Stomach (tissue), 8 donors: ENCODE measurements at regions not wholly inside any gene's neighbourhood (a gene's known extent, or its start where the extent isn't known, plus 50 kb on each side); places are given as distances from the start of the nearest gene placed in this dataset.
A peak's percentile ranks its signal among the peaks of the same experiment; 100 is the strongest.

ENCODE experiments used
- DNase-seq, 2 donors: peaks; one replicate each; pipeline versions ENCODE4 v3.0.0 to v3.0.0-alpha.2; 2013 to 2019
- H3K27ac ChIP-seq, 5 donors: fragments of 200-600 bp in 4 of 5; sonication (generic) in 4 of 5; one replicate each; pipeline ENCODE4 v1.5.1; 2013 to 2019; ENCODE audit warnings: mild to moderate bottlenecking in 1 of 5, moderate library complexity in 1 of 5
- H3K27me3 ChIP-seq, 3 donors: fragments of 200-600 bp; sonication (generic); one replicate each; pipeline ENCODE4 v1.5.1; 2017 to 2019; ENCODE audit warnings: mixed run types in 1 of 3
- H3K36me3 ChIP-seq, 4 donors: fragments of 200-600 bp; sonication (generic); 1 replicate in 3 of 4; 2 replicates in 1 of 4; pipeline ENCODE4 v1.5.1; 2016 to 2019
- H3K4me1 ChIP-seq, 4 donors: fragments of 200-600 bp; sonication (generic); one replicate each; pipeline ENCODE4 v1.5.1; 2016 to 2019
- H3K4me3 ChIP-seq, 4 donors: fragments of 200-600 bp; sonication (generic) in 3 of 4; one replicate each; pipeline ENCODE4 v1.5.1; 2016 to 2019; ENCODE audit warnings: mild to moderate bottlenecking in 1 of 4
- H3K9me3 ChIP-seq, 4 donors: fragments of 200-600 bp; sonication (generic); one replicate each; pipeline ENCODE4 v1.5.1; 2016 to 2019
- CTCF ChIP-seq, 7 experiments: fragments of 450-650 bp in 4 of 7; fragments of 200-600 bp in 3 of 7; sonication (generic) in 3 of 7; IDR thresholded peaks; one replicate each; pipeline ENCODE4 v1.5.1; 2016 to 2019; ENCODE audit warnings: antibody characterized with exemption in 7 of 7, control low read depth in 2 of 7, mild to moderate bottlenecking in 1 of 7
- EP300 ChIP-seq: sonication (generic); formaldehyde crosslinking; IDR thresholded peaks from one replicate; pipeline ENCODE4 v1.6.1; 2017; ENCODE audit warnings: antibody characterized with exemption
- POLR2A ChIP-seq, 4 donors: fragments of 450-650 bp; IDR thresholded peaks; one replicate each; pipeline ENCODE4 v1.6.1; 2016; ENCODE audit warnings: antibody characterized with exemption in 4 of 4, control low read depth in 2 of 4, mild to moderate bottlenecking in 1 of 4, moderate library complexity in 1 of 4
- POLR2AphosphoS5 ChIP-seq, 3 donors: sonication (generic); formaldehyde crosslinking; IDR thresholded peaks; one replicate each; pipeline ENCODE4 v1.6.1; 2016; ENCODE audit warnings: antibody characterized with exemption in 3 of 3
- WGBS, 5 donors: extraction: QIAGEN DNeasy Blood & Tissue Kit in 3 of 5; methylation state at CpG; one replicate each; pipeline versions ENCODE4 v1.1.5 to v1.1.7; 2013 to 2018; 5-methylcytosine and 5-hydroxymethylcytosine counted together
- intact Hi-C: fragments of 100-400 bp; cut with DNase I; formaldehyde crosslinking; loops from one replicate; pipeline ENCODE4 v1.15.1; 2023; ENCODE audit warnings: low total_unique reads
- donor health status: healthy with polysubstance abuse.
- donor health status: Bipolar disorder and iron deficiency.
- donor health status: healthy.

- intact Hi-C loops = no loop called here
- H3K36me3 ChIP-seq = no peaks in the 10 kb centered on the region
- TF ChIP-seq CTCF (IDR thresholded peaks at IDR 0.05) (no peak), POLR2A (IDR thresholded peaks at IDR 0.05) (no peak), POLR2AphosphoS5 (IDR thresholded peaks at IDR 0.05) (no peak), EP300 (no peak)
- no peaks in the 10 kb centered on the region for H3K4me1 ChIP-seq
- H3K27ac ChIP-seq = no peak overlapping the region
- peaks cover 0 to 8% (median 0%) of the 10 kb centered on the region in 4 donors for H3K9me3 ChIP-seq
- WGBS, 5 donors = 84 to 100% (median 100%) methylated on average over 1 of the region's 1 CpG
- no peaks in the 10 kb centered on the region for H3K27me3 ChIP-seq
- H3K4me3 ChIP-seq = no peak overlapping the region
- DNase-seq = no peak
Observed at GRCh38 chr12:91394903-91395302, 212.3 kb upstream of the DCN start.

- peaks cover 0 to 8% (median 0%) of the 10 kb centered on the region in 4 donors for H3K9me3 ChIP-seq
Observed at GRCh38 chr12:91388573-91388972, 206.0 kb upstream of the DCN start.

DNA sequence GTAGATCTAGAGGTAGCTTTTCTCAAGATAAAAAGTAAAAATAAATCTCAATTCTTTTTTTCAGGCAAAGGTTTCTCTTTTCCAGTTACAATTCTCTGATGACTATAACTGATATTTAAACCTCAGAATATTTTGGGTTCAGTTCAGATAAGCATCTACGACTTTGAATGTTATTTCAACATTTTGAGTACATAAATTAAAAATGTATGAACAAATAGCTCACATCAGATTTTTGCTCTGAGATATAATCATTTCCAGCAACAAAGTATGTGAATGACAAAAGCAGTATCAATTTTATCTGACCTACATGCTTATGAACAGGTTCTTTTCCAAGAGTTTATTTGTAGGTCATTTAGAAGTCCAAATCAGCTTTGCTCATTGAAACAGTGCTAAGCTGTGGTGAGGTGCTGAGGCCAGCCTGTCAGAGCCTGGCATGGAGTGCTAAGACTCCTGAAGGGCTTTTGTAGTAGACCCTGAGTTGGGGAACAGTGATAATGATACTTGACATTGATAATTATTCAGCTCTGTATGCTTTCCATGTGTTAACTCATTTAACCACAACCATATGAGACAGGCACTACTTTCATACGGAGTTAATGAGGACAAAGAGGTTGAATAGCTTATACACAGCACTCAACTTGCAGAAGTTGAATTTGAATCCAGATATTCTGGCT is 205.0 kb upstream of the DCN start:
- TF ChIP-seq POLR2AphosphoS5 (IDR thresholded peaks at IDR 0.05) (no peak), CTCF (IDR thresholded peaks at IDR 0.05) (no peak), EP300 (no peak), POLR2A (IDR thresholded peaks at IDR 0.05) (no peak)
- no peak overlapping the region for H3K27ac ChIP-seq
- no peak for DNase-seq
- H3K4me3 ChIP-seq = no peak overlapping the region
- no peaks in the 10 kb centered on the region for H3K27me3 ChIP-seq
- H3K36me3 ChIP-seq = no peaks in the 10 kb centered on the region
- H3K9me3 ChIP-seq = peaks cover 0 to 4% (median 0%) of the 10 kb centered on the region in 4 donors
- peaks cover 0 to 5% (median 0%) of the 10 kb centered on the region in 4 donors for H3K4me1 ChIP-seq
- 46 to 74% (median 54%) methylated on average over 2 of the region's 2 CpGs for WGBS, 5 donors
- intact Hi-C loops = no loop called here

More at GRCh38 chr12:91388573-91388972, 206.0 kb upstream of the DCN start:
- no peak for TF ChIP-seq POLR2AphosphoS5 (IDR thresholded peaks at IDR 0.05)
- TF ChIP-seq EP300 = no peak
- TF ChIP-seq POLR2A (IDR thresholded peaks at IDR 0.05) = no peak
- TF ChIP-seq CTCF (IDR thresholded peaks at IDR 0.05) = no peak
- H3K4me1 ChIP-seq = peaks cover 0 to 5% (median 0%) of the 10 kb centered on the region in 4 donors
- DNase-seq = peak in 1 of 2 donors; percentile 48
- H3K27ac ChIP-seq = peak overlapping the region in 1 of 5 donors; percentile 0
- no peaks in the 10 kb centered on the region for H3K36me3 ChIP-seq
- H3K27me3 ChIP-seq = no peaks in the 10 kb centered on the region
- 21 to 39% (median 30%) methylated on average over 1 of the region's 1 CpG for WGBS, 5 donors
- H3K4me3 ChIP-seq = no peak overlapping the region
- intact Hi-C loops = no loop called here

GRCh38 chr12:91384806-91385205 is 202.2 kb upstream of the DCN start:
- intact Hi-C loops = no loop called here
- Histone ChIP-seq H3K4me1 (peaks cover 0 to 27% (median 12%) of the 10 kb centered on the region in 4 donors), H3K4me3 (no peak overlapping the region), H3K9me3 (no peaks in the 10 kb centered on the region), H3K27me3 (no peaks in the 10 kb centered on the region), H3K36me3 (no peaks in the 10 kb centered on the region), H3K27ac (no peak overlapping the region)
- DNase-seq = no peak
- 87 to 99% (median 94%) methylated on average over 2 of the region's 2 CpGs for WGBS, 5 donors
- TF ChIP-seq POLR2A (IDR thresholded peaks at IDR 0.05) = no peak
- no peak for TF ChIP-seq CTCF (IDR thresholded peaks at IDR 0.05)
- no peak for TF ChIP-seq EP300
- no peak for TF ChIP-seq POLR2AphosphoS5 (IDR thresholded peaks at IDR 0.05)
